GM23248 (cell line): ENCODE measurements at regions not wholly inside any gene's neighbourhood (a gene's known extent, or its start where the extent isn't known, plus 50 kb on each side); places are given as distances from the start of the nearest gene placed in this dataset.
"Not testable (repeated sequence)": the region's sequence is repeated elsewhere in the genome, so short reads cannot be mapped to it uniquely, and the experiment has no call there.

Experiments
- DNase-seq: peaks from one replicate; pipeline ENCODE4 v3.0.0-alpha.2; 2015
- H2AFZ ChIP-seq: fragments of 200-600 bp; sonication (generic); 2 replicates; pipeline ENCODE4 v1.6.1; 2016; ENCODE audit warnings: antibody characterized with exemption
- H3F3A ChIP-seq: fragments of 200-600 bp; sonication (generic); 2 replicates; pipeline ENCODE4 v1.6.1; 2016; ENCODE audit warnings: mild to moderate bottlenecking, antibody characterized with exemption, mixed run types; ENCODE audit not compliant: insufficient read depth
- H3K27ac ChIP-seq: fragments of 200-600 bp; sonication (generic); 2 replicates; pipeline ENCODE4 v1.5.1; 2016; ENCODE audit warnings: mild to moderate bottlenecking
- H3K27me3 ChIP-seq: fragments of 200-600 bp; sonication (generic); replicated peaks from 2 replicates; pipeline ENCODE4 v1.6.1; 2016; ENCODE audit warnings: mild to moderate bottlenecking; ENCODE audit not compliant: insufficient read depth
- H3K36me3 ChIP-seq: fragments of 200-600 bp; sonication (generic); 2 replicates; pipeline ENCODE4 v1.6.1; 2016; ENCODE audit warnings: low read depth, mild to moderate bottlenecking
- H3K4me1 ChIP-seq: fragments of 200-600 bp; sonication (generic); 2 replicates; pipeline ENCODE4 v1.6.1; 2016; ENCODE audit warnings: mild to moderate bottlenecking; ENCODE audit not compliant: insufficient read depth
- H3K4me2 ChIP-seq: fragments of 200-600 bp; sonication (generic); one replicate; pipeline ENCODE4 v1.6.1; 2016; ENCODE audit warnings: mild to moderate bottlenecking; ENCODE audit not compliant: unreplicated experiment
- H3K4me3 ChIP-seq: fragments of 200-600 bp; sonication (generic); 2 replicates; pipeline ENCODE4 v1.5.1; 2016; ENCODE audit warnings: mild to moderate bottlenecking
- H3K79me2 ChIP-seq: fragments of 200-600 bp; sonication (generic); 2 replicates; pipeline ENCODE4 v1.6.1; 2016; ENCODE audit warnings: mild to moderate bottlenecking; ENCODE audit not compliant: insufficient read depth
- H3K9ac ChIP-seq: fragments of 200-600 bp; sonication (generic); 2 replicates; pipeline ENCODE4 v1.6.1; 2016; ENCODE audit warnings: mild to moderate bottlenecking
- H3K9me2 ChIP-seq: fragments of 200-600 bp; sonication (generic); 2 replicates; pipeline ENCODE4 v1.6.1; 2016; ENCODE audit warnings: mixed run types, mild to moderate bottlenecking, moderate library complexity; ENCODE audit not compliant: insufficient read depth
- H3K9me3 ChIP-seq: fragments of 200-600 bp; sonication (generic); one replicate; pipeline ENCODE4 v1.6.1; 2017; ENCODE audit warnings: low read depth
- H4K20me1 ChIP-seq: fragments of 200-600 bp; sonication (generic); 2 replicates; pipeline ENCODE4 v1.6.0; 2016; ENCODE audit not compliant: insufficient read depth
- EZH2 ChIP-seq: fragments of 200-600 bp; sonication (generic); IDR thresholded peaks from 2 replicates; pipeline ENCODE4 v1.6.1; 2018; ENCODE audit warnings: antibody characterized with exemption, mild to moderate bottlenecking; ENCODE audit not compliant: insufficient read depth, poor library complexity, severe bottlenecking
- EZH2phosphoT487 ChIP-seq: fragments of 200-600 bp; sonication (generic); IDR thresholded peaks from 2 replicates; pipeline ENCODE4 v1.6.1; 2018; ENCODE audit warnings: antibody characterized with exemption, moderate library complexity, mild to moderate bottlenecking, low read depth; ENCODE audit not compliant: insufficient read depth
- WGBS, 2 experiments: methylation state at CpG; one replicate each; pipeline ENCODE4 v1.1.6; 2015 to 2017; ENCODE audit warnings: low lambda C conversion rate in 2 of 2, low coverage in 1 of 2; ENCODE audit errors: missing lambda C conversion rate in 2 of 2; 5-methylcytosine and 5-hydroxymethylcytosine counted together
- in situ Hi-C: fragments of 300-500 bp; cut with MboI; formaldehyde crosslinking; loops from 2 replicates; pipeline ENCODE4 v1.15.0; 2020

DNA sequence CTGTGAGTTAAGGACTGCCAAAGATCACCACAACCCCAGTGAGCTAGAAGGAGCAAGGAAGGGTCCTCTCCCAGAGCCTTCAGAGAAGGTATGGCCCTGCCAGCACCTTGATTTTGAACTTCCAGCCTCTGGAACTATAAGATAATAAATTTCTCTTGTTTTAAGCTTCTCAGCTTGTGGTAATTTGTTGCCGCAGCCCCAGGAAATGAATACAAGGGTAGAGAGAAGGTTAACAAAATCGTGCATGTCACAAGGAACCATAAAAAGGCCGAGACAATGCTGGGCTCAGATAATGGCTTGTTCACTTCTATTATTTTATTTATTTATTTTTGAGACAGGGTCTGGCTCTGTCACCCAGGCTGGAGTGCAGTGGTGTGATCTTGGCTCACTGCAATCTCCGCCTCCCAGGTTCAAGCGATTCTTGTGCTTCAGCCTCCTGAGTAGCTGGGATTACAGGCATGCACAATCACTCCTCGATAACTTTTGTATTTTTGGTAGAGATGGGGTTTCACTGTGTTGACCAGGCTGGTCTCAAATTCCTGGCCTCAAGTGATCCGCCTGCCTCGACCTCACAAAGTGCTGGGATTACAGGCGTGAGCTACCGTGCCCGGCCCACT, 71.5 kb downstream of the WSB1 start:
- H3K4me2 ChIP-seq, H4K20me1 ChIP-seq, H3K27me3 ChIP-seq, H3K9me3 ChIP-seq, H3K27ac ChIP-seq, H3F3A ChIP-seq, H3K9me2 ChIP-seq, H2AFZ ChIP-seq, in situ Hi-C loops, H3K36me3 ChIP-seq, H3K9ac ChIP-seq, H3K79me2 ChIP-seq, DNase-seq, H3K4me3 ChIP-seq: not testable (repeated sequence)
- H3K4me1 ChIP-seq = peaks cover 17% of the 10 kb centered on the region
- WGBS, 2 experiments = 95 to 97% methylated on average over 11 of the region's 11 CpGs

GRCh38 chr17:27366437-27366836, 72.5 kb downstream of the WSB1 start:
- in situ Hi-C loops = no loop called here
- peaks cover 6% of the 10 kb centered on the region for H3K9me3 ChIP-seq
- 57 to 59% methylated on average over 5 of the region's 5 CpGs for WGBS, 2 experiments
- H3K4me1 ChIP-seq = peaks cover 17% of the 10 kb centered on the region
- DNase-seq = peak; percentile 12
- no peak overlapping the region for H3K4me2 ChIP-seq
- H3K27me3 ChIP-seq = no peaks in the 10 kb centered on the region
- no peak overlapping the region for H3K9ac ChIP-seq
- TF ChIP-seq EZH2phosphoT487 = no peak
- H3K27ac ChIP-seq = no peak overlapping the region
- no peak overlapping the region for H2AFZ ChIP-seq
- H3F3A ChIP-seq = no peaks in the 10 kb centered on the region
- no peaks in the 10 kb centered on the region for H4K20me1 ChIP-seq
- no peaks in the 10 kb centered on the region for H3K79me2 ChIP-seq
- no peak overlapping the region for H3K4me3 ChIP-seq
- H3K36me3 ChIP-seq = no peaks in the 10 kb centered on the region
- no peaks in the 10 kb centered on the region for H3K9me2 ChIP-seq

- no peaks in the 10 kb centered on the region for H3F3A ChIP-seq
- 90% methylated on average over 17 of the region's 17 CpGs for WGBS, 2 experiments
- no peak overlapping the region for H3K4me2 ChIP-seq
- in situ Hi-C loops = no loop called here
- H3K4me1 ChIP-seq = peaks cover 17% of the 10 kb centered on the region
- no peak overlapping the region for H2AFZ ChIP-seq
- H3K27me3 ChIP-seq = no peaks in the 10 kb centered on the region
- no peak overlapping the region for H3K27ac ChIP-seq
- H3K9ac ChIP-seq = no peak overlapping the region
- no peaks in the 10 kb centered on the region for H3K36me3 ChIP-seq
- H3K9me2 ChIP-seq = no peaks in the 10 kb centered on the region
- no peaks in the 10 kb centered on the region for H3K79me2 ChIP-seq
- DNase-seq = no peak
- peaks cover 6% of the 10 kb centered on the region for H3K9me3 ChIP-seq
- TF ChIP-seq EZH2 (no peak), EZH2phosphoT487 (no peak)
- no peak overlapping the region for H3K4me3 ChIP-seq
- H4K20me1 ChIP-seq = no peaks in the 10 kb centered on the region
Observed at GRCh38 chr17:27367121-27367981, 73.4 kb downstream of the WSB1 start.

- no peak for DNase-seq
- Histone ChIP-seq H3K27me3 (no peaks in the 10 kb centered on the region), H3K4me1 (peaks cover 14% of the 10 kb centered on the region), H4K20me1 (no peaks in the 10 kb centered on the region), H3K9me3 (peaks cover 6% of the 10 kb centered on the region), H3K9ac (no peak overlapping the region), H3K4me2 (no peak overlapping the region), H3K36me3 (no peaks in the 10 kb centered on the region), H3K4me3 (no peak overlapping the region), H2AFZ (no peak overlapping the region), H3K79me2 (no peaks in the 10 kb centered on the region), H3K9me2 (no peaks in the 10 kb centered on the region), H3K27ac (no peak overlapping the region), H3F3A (no peaks in the 10 kb centered on the region)
- no peak for TF ChIP-seq EZH2phosphoT487
- TF ChIP-seq EZH2 = no peak
- 90 to 92% methylated on average over 4 of the region's 4 CpGs for WGBS, 2 experiments
- in situ Hi-C loops = no loop called here
Observed at GRCh38 chr17:27368151-27368795, 74.4 kb downstream of the WSB1 start.
